ENCODE measurements at regions not wholly inside any gene's neighbourhood (a gene's known extent, or its start where the extent isn't known, plus 50 kb on each side); places are given as distances from the start of the nearest gene placed in this dataset.

DNA sequence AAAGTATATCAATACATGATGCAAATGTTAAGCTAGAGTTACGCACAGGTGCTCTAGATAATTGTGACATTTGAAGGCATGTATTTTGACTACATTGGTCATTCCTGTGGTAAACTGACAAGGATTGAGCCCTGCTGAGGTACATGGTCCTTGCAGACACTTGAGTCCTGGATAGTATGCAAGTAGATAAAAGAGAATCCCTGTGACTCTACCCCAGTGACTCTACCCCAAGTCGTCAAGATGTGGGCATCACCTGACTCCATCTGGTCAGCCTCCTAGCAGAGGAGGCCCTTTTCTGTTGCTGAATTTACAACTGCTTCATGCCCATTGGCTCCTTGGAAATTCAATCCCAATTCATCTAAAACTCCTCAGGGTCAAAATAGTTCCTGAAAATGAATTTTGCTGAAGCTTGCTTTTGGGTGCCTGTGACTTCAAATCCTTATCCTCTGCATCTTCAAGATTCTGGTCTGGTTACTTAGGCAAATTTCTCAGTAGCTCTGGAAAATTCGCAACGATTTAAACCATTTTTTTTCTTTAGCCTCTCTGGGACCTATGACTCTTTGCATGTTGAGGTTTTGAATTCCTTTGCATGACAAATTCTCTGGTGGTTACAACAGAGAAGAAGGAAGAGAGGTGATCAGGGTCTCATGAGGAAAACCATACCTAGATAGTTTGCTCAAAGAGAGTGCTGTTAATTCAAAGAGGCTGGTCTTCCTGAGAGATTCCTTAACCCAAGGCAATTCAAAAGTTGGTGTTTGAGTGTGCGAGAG, 422.1 kb downstream of the FGF9 start:
- Histone ChIP-seq H2BK120ac (ENCODE audit: low read depth, low read length) (peak overlapping the region; percentile 99), H4K5ac (ENCODE audit: low read depth, low read length) (peak overlapping the region; percentile 96), H3K4me3 (ENCODE audit: insufficient read depth, low read depth, low read length) (no peak overlapping the region), H3K27me3 (ENCODE audit: control insufficient read depth, insufficient read depth, low read length) (peaks cover 2% of the 10 kb centered on the region; the same call in 1 of the 2 replicates), H3K79me1 (ENCODE audit: low read depth in 1 of 2, low read length in 2 of 2) (no peaks in the 10 kb centered on the region), H3K56ac (ENCODE audit: extremely low read depth, insufficient read depth, low read length) (peak overlapping the region; percentile 60; the same call in 1 of the 2 replicates), H3K18ac (ENCODE audit: low read depth, low read length) (peak overlapping the region; percentile 97), H4K20me1 (ENCODE audit: insufficient read depth, low read length) (no peaks in the 10 kb centered on the region), H3K14ac (replicated peaks; ENCODE audit: low read depth, low read length) (peak overlapping the region; percentile 94), H3K4ac (ENCODE audit: low read depth, low read length) (peak overlapping the region; percentile 98), H3K4me2 (ENCODE audit: low read depth, low read length) (no peak overlapping the region), H3K9me3 (ENCODE audit: control insufficient read depth, insufficient read depth, low read length) (peaks cover 2% of the 10 kb centered on the region; the same call in 1 of the 2 replicates), H2BK20ac (ENCODE audit: low read depth, low read length) (peak overlapping the region; percentile 99), H3K27ac (ENCODE audit: insufficient read depth, low read length) (peak overlapping the region; percentile 57; the same call in 1 of the 2 replicates), H2AK9ac (replicated peaks; ENCODE audit: low read depth, low read length, poor library complexity) (no peak overlapping the region), H2BK5ac (ENCODE audit: low read depth, low read length, poor library complexity, severe bottlenecking) (peak overlapping the region; percentile 88), H3K4me1 (ENCODE audit: control insufficient read depth, insufficient read depth, low read length) (peaks cover 21% of the 10 kb centered on the region), H4K91ac (ENCODE audit: insufficient read depth, low read depth, low read length) (peak overlapping the region; percentile 97), H2AFZ (replicated peaks; ENCODE audit: low read length, poor library complexity) (no peak overlapping the region), H2BK15ac (ENCODE audit: low read depth, low read length) (peak overlapping the region; percentile 63; the same call in 2 of the 3 replicates), H3K9ac (ENCODE audit: low read depth, low read length) (no peak overlapping the region), H3K9me1 (ENCODE audit: insufficient read depth, low read length) (peaks cover 18% of the 10 kb centered on the region), H3K23ac (ENCODE audit: low read depth, low read length) (peak overlapping the region; percentile 88), H3K36me3 (ENCODE audit: control insufficient read depth, insufficient read depth, low read length) (no peaks in the 10 kb centered on the region), H4K8ac (ENCODE audit: low read depth in 2 of 2, low read length in 2 of 2) (peak overlapping the region; percentile 87 to 89), H2AK5ac (ENCODE audit: low read depth, low read length) (peak overlapping the region; percentile 94)
- CTCF ChIA-PET: no interaction called here
- 71% methylated on average over 1 of the region's 5 CpGs; no CpG with 5 or more reads in 1 of the 2 experiments for WGBS, 2 experiments (ENCODE audit: extremely low coverage in 2 of 2, insufficient read length in 1 of 2)
- TF ChIP-seq, protein P1, sequence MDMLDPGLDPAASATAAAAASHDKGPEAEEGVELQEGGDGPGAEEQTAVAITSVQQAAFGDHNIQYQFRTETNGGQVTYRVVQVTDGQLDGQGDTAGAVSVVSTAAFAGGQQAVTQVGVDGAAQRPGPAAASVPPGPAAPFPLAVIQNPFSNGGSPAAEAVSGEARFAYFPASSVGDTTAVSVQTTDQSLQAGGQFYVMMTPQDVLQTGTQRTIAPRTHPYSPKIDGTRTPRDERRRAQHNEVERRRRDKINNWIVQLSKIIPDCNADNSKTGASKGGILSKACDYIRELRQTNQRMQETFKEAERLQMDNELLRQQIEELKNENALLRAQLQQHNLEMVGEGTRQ (IDR thresholded peaks at IDR 0.05; ENCODE audit: low read depth, low read length): no peak
- TF ChIP-seq CEBPB (IDR thresholded peaks at IDR 0.05; ENCODE audit: low read depth, low read length) (peak; percentile 76; the same call in 1 of the 2 replicates), FOS (IDR thresholded peaks at IDR 0.05; ENCODE audit: low read depth, low read length) (0 out of 2 replicates have a peak, but pooled peaks have one; percentile 15)
- in situ Hi-C loops (cut with MboI; ENCODE audit: low sequenced_read_pairs): no loop called here
- DNase-seq: peak; percentile 83
- no TSS peak for BruUV-seq (replicated peaks)
- dilution Hi-C loops (cut with HindIII; ENCODE audit: low sequenced_read_pairs, unreplicated experiment): no loop called here
- POLR2A ChIA-PET (ENCODE audit: unreplicated experiment): interaction anchor here (0.9 kb wide), 1 partner anchor 16 kb away, joined by 5 read pairs; no protein-coding TSS in a partner anchor
- peak; percentile 71 for ATAC-seq (ENCODE audit: low read depth)
- intact Hi-C loops (cut with micrococcal nuclease): loop anchor here (5.0 kb wide), 2 partner anchors 79 to 121 kb away; no protein-coding TSS in a partner anchor
